Osteoblast (primary cell): ENCODE measurements at regions not wholly inside any gene's neighbourhood (a gene's known extent, or its start where the extent isn't known, plus 50 kb on each side); places are given as distances from the start of the nearest gene placed in this dataset.

Source experiments
- DNase-seq: peaks from one replicate; pipeline ENCODE4 v3.0.0; 2011; ENCODE audit warnings: low spot score, mixed read lengths; ENCODE audit not compliant: insufficient read length; ENCODE audit errors: missing footprints
- H2AFZ ChIP-seq: 2 replicates; pipeline ENCODE4 v1.6.0; 2011; ENCODE audit warnings: mild to moderate bottlenecking, low read length
- H3K27ac ChIP-seq: 2 replicates; pipeline ENCODE4 v1.5.1; 2011; ENCODE audit warnings: mild to moderate bottlenecking, low read depth, low read length, moderate library complexity
- H3K27me3 ChIP-seq: 2 replicates; pipeline ENCODE4 v1.6.0; 2012; ENCODE audit warnings: mild to moderate bottlenecking, control low read depth, inconsistent platforms, low read length, moderate library complexity; ENCODE audit not compliant: insufficient read depth
- H3K36me3 ChIP-seq: 2 replicates; pipeline ENCODE4 v1.5.1; 2011; ENCODE audit warnings: mild to moderate bottlenecking, low read length, control low read depth, moderate library complexity; ENCODE audit not compliant: insufficient read depth
- H3K4me1 ChIP-seq: 2 replicates; pipeline ENCODE4 v1.5.1; 2011; ENCODE audit warnings: mild to moderate bottlenecking, low read length, control low read depth, moderate library complexity; ENCODE audit not compliant: insufficient read depth
- H3K4me2 ChIP-seq: 2 replicates; pipeline ENCODE4 v1.6.0; 2011; ENCODE audit warnings: mild to moderate bottlenecking, low read length; ENCODE audit not compliant: insufficient read depth
- H3K4me3 ChIP-seq: fragments of 200-600 bp; sonication (generic); 3 replicates; pipeline ENCODE4 v1.5.1; 2012; ENCODE audit warnings: mild to moderate bottlenecking, low read length, inconsistent platforms; ENCODE audit not compliant: insufficient read depth
- H3K79me2 ChIP-seq: 2 replicates; pipeline ENCODE4 v1.6.0; 2012; ENCODE audit warnings: mild to moderate bottlenecking, low read length, control low read depth, inconsistent platforms; ENCODE audit not compliant: insufficient read depth
- H3K9me3 ChIP-seq: 2 replicates; pipeline ENCODE4 v1.5.1; 2011; ENCODE audit warnings: low read depth, low read length, control low read depth
- H4K20me1 ChIP-seq: 2 replicates; pipeline ENCODE4 v1.6.0; 2012; ENCODE audit warnings: mild to moderate bottlenecking, low read length, control low read depth; ENCODE audit not compliant: insufficient read depth
- TF ChIP-seq, protein P1 (sequence below): IDR thresholded peaks from 2 replicates; pipeline ENCODE4 v1.5.1; 2011; ENCODE audit warnings: mild to moderate bottlenecking, low read depth, low read length, moderate library complexity; ENCODE audit errors: extremely low read depth

DNA sequence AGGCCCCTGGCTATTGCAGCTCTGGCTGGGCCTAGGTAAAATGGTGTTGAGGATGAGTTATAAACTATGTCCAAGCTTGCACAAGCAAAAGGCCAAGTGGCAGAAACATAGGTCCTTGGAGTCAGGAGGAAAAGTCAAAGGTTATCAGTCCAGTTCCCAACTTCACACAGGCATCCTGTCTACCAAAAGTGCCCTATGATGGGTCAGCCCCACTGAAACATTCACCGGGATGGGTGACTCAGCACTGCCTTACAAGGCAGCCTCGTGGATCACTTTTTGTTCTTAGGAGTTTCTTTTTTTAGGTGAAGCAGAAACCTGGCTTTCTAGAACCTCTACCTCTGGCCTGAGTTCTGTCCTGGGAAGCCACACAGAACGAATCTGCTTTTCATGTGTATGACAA lies 158.8 kb upstream of the LYZL2 start:
- DNase-seq, result no peak
- H3K9me3 ChIP-seq, result no peaks in the 10 kb centered on the region
- H3K4me3 ChIP-seq, result no peak overlapping the region
- H2AFZ ChIP-seq, result peak overlapping the region; percentile 42
- H3K4me2 ChIP-seq, result no peak overlapping the region
- no peaks in the 10 kb centered on the region for H3K27me3 ChIP-seq
- TF ChIP-seq, protein P1, sequence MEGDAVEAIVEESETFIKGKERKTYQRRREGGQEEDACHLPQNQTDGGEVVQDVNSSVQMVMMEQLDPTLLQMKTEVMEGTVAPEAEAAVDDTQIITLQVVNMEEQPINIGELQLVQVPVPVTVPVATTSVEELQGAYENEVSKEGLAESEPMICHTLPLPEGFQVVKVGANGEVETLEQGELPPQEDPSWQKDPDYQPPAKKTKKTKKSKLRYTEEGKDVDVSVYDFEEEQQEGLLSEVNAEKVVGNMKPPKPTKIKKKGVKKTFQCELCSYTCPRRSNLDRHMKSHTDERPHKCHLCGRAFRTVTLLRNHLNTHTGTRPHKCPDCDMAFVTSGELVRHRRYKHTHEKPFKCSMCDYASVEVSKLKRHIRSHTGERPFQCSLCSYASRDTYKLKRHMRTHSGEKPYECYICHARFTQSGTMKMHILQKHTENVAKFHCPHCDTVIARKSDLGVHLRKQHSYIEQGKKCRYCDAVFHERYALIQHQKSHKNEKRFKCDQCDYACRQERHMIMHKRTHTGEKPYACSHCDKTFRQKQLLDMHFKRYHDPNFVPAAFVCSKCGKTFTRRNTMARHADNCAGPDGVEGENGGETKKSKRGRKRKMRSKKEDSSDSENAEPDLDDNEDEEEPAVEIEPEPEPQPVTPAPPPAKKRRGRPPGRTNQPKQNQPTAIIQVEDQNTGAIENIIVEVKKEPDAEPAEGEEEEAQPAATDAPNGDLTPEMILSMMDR, result no peak
- no peaks in the 10 kb centered on the region for H4K20me1 ChIP-seq
- no peaks in the 10 kb centered on the region for H3K36me3 ChIP-seq
- H3K79me2 ChIP-seq, result no peaks in the 10 kb centered on the region
- no peak overlapping the region for H3K27ac ChIP-seq
- peaks cover 19% of the 10 kb centered on the region for H3K4me1 ChIP-seq

DNA sequence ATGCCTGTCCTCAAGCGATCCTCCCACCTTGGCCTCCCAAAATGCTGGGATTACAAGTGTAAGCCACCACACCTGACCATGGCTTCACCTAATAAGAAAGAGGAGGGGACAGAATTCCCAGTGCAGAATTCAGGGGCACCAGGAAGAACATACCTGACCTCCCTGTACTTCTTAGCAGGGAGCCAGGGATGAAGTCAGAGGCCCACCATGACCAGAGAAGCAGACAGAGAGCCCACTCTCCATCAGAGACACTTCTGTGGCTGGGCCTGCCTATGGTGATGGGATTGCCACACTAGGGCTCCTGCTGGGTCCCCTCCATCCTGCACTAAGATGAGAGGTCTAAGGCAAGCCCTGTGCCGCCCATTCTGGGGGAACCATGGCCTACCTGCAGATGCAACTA lies 157.4 kb upstream of the LYZL2 start:
- DNase-seq, result no peak
- H3K27me3 ChIP-seq, result no peaks in the 10 kb centered on the region
- TF ChIP-seq, protein P1, result no peak
- peaks cover 26% of the 10 kb centered on the region for H3K4me1 ChIP-seq
- H3K79me2 ChIP-seq, result no peaks in the 10 kb centered on the region
- H3K4me3 ChIP-seq, result no peak overlapping the region
- no peaks in the 10 kb centered on the region for H4K20me1 ChIP-seq
- H3K9me3 ChIP-seq, result no peaks in the 10 kb centered on the region
- H3K27ac ChIP-seq, result no peak overlapping the region
- no peaks in the 10 kb centered on the region for H3K36me3 ChIP-seq
- no peak overlapping the region for H2AFZ ChIP-seq
- H3K4me2 ChIP-seq, result no peak overlapping the region

- no peaks in the 10 kb centered on the region for H3K9me3 ChIP-seq
- TF ChIP-seq, protein P1, result no peak
- no peaks in the 10 kb centered on the region for H3K36me3 ChIP-seq
- H3K4me3 ChIP-seq, result no peak overlapping the region
- no peaks in the 10 kb centered on the region for H4K20me1 ChIP-seq
- peak; percentile 96 for DNase-seq
- H3K4me2 ChIP-seq, result peak overlapping the region; percentile 94
- peaks cover 26% of the 10 kb centered on the region for H3K4me1 ChIP-seq
- H3K27ac ChIP-seq, result peak overlapping the region; percentile 86
- H2AFZ ChIP-seq, result peak overlapping the region; percentile 60
- H3K27me3 ChIP-seq, result no peaks in the 10 kb centered on the region
- no peaks in the 10 kb centered on the region for H3K79me2 ChIP-seq
These were observed 156.6 kb upstream of the LYZL2 start for GRCh38 chr10:30786131-30786530.

- H3K27me3 ChIP-seq, result no peaks in the 10 kb centered on the region
These were observed 155.5 kb upstream of the LYZL2 start for GRCh38 chr10:30784897-30785605.

More at GRCh38 chr10:30784897-30785605, 155.5 kb upstream of the LYZL2 start:
- Histone ChIP-seq H2AFZ (peak overlapping the region; percentile 90), H4K20me1 (no peaks in the 10 kb centered on the region), H3K36me3 (no peaks in the 10 kb centered on the region), H3K4me1 (peaks cover 26% of the 10 kb centered on the region), H3K79me2 (no peaks in the 10 kb centered on the region), H3K27ac (peak overlapping the region; percentile 86), H3K4me2 (peak overlapping the region; percentile 94), H3K9me3 (no peaks in the 10 kb centered on the region), H3K4me3 (peak overlapping the region; percentile 90)
- TF ChIP-seq, protein P1, result no peak
- DNase-seq, result peak; percentile 89
